Tibial nerve (tissue), 4 donors: ENCODE measurements at regions not wholly inside any gene's neighbourhood (a gene's known extent, or its start where the extent isn't known, plus 50 kb on each side); places are given as distances from the start of the nearest gene placed in this dataset.

Source experiments
- CTCF ChIP-seq, 5 experiments: fragments of 200-600 bp in 3 of 5; fragments of 450-650 bp in 2 of 5; sonication (generic) in 3 of 5; IDR thresholded peaks; one replicate each; pipeline ENCODE4 v1.5.1; 2016 to 2019; ENCODE audit warnings: antibody characterized with exemption in 5 of 5, mild to moderate bottlenecking in 3 of 5, moderate library complexity in 2 of 5
- EP300 ChIP-seq, 2 donors: sonication (generic); formaldehyde crosslinking; IDR thresholded peaks; one replicate each; pipeline ENCODE4 v1.6.1; 2017; ENCODE audit warnings: antibody characterized with exemption in 2 of 2, mild to moderate bottlenecking in 1 of 2
- POLR2A ChIP-seq, 2 donors: fragments of 450-650 bp; IDR thresholded peaks; one replicate each; pipeline ENCODE4 v1.6.1; 2017; ENCODE audit warnings: antibody characterized with exemption in 2 of 2, mild to moderate bottlenecking in 2 of 2, moderate library complexity in 2 of 2

GRCh38 chr5:123987956-123988355 lies 476.0 kb downstream of the CSNK1G3 start:
- TF ChIP-seq POLR2A (IDR thresholded peaks at IDR 0.05), result no peak
- no peak for TF ChIP-seq CTCF (IDR thresholded peaks at IDR 0.05)
- TF ChIP-seq EP300 (IDR thresholded peaks at IDR 0.05), result no peak
